ENCODE measurements at regions not wholly inside any gene's neighbourhood (a gene's known extent, or its start where the extent isn't known, plus 50 kb on each side); places are given as distances from the start of the nearest gene placed in this dataset.

- no peak for DNase-seq (ENCODE audit: low read depth)
Measured at GRCh38 chr13:56247692-56248091, 893.0 kb upstream of the PRR20A start.

GRCh38 chr13:56271686-56272085 lies 869.0 kb upstream of the PRR20A start:
- DNase-seq (ENCODE audit: low read depth), result no peak

DNA sequence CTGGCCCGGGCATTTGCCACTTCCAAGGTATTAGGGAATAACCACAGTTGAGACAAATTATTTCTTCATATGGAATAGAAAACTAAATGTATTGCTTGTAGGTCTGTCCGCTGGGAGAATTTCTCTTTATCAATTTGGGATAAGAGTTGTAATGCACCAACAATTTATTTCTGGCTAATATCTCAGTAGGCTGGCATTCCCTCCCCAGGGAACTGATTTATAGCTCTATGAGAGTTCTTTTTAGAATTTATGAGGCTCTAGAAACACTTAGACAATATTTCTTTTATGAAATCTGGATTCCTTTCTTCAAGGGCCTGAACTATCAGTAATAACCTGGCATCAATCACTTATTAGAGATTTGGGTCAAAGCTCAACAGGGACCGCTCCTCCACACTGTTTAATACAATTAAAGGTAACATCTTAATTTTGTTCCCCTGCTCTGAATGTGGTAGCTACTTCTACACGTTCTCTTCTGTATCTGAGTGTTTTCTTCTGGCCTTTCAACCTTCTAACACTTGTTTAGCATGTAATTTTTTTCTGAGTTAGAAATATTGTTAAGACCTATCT lies 857.4 kb upstream of the PRR20A start:
- DNase-seq (ENCODE audit: low read depth), result no peak

- no peak for DNase-seq (ENCODE audit: low read depth)
Measured at GRCh38 chr13:56299650-56300049, 841.1 kb upstream of the PRR20A start.

- DNase-seq (ENCODE audit: low read depth), result no peak
Measured at GRCh38 chr13:56314765-56315164, 826.0 kb upstream of the PRR20A start.

- DNase-seq (ENCODE audit: low read depth), result no peak
Measured at GRCh38 chr13:56317841-56318240, 822.9 kb upstream of the PRR20A start.

DNA sequence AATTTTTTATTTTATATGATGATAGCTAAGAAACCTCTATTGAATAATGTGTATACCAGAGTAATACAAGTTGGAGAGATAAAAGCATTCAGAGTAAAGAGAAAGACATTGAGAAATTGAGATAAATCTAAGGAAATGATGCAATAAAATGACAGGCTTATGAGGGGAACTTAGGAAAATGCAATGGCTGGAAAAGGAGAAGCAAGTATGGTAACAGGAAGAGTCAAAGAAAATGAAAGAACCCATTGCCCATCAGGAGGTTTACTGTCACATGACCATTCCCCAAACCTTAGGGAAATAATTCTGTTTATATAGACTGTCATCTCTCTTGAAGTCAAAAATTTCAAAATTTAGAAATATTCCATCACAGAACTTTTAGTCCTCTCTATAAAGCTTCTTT lies 808.0 kb upstream of the PRR20A start:
- no peak for DNase-seq (ENCODE audit: low read depth)

GRCh38 chr13:56335775-56336174 lies 804.9 kb upstream of the PRR20A start:
- DNase-seq (ENCODE audit: low read depth), result no peak

DNA sequence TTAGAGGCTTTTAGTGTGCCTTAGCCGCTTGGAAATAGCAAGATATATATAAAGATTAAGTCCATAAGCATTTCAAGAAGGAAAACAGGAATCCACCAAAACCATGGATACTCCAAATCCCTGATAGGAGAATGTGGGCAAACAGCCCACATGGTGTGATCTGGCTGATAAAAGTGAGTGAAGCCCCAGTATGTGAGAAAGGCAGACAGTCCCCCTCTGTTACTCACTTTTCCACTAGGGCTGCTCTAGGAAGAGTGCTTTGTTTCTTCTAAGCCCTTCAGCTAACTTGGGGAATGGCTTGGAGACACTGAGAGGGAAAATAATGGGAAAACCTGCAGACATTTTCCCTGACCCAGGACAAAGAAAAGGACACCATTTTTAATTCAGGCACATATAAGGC lies 802.3 kb upstream of the PRR20A start:
- DNase-seq (ENCODE audit: low read depth), result no peak

GRCh38 chr13:56347014-56347413 lies 793.7 kb upstream of the PRR20A start:
- no peak for DNase-seq (ENCODE audit: low read depth)

DNA sequence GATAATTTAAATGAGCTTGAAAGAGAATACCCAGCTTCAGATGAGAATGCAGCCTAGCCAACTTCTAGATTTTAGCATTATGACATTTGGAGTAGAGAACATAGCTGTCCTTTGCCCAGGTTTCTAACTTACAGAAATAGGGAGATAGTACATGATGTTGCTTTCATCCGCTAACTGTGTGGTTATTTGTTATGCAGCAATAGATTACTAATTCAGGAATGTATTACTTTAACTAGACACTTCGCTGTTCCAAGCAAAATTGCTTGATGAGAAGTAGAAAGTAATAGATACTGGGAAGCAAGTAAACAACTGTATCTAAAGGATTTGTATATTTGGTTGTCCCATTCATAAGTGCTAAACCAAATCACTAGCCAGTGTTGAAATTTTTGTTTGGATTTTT lies 790.9 kb upstream of the PRR20A start:
- DNase-seq (ENCODE audit: low read depth), result no peak

DNA sequence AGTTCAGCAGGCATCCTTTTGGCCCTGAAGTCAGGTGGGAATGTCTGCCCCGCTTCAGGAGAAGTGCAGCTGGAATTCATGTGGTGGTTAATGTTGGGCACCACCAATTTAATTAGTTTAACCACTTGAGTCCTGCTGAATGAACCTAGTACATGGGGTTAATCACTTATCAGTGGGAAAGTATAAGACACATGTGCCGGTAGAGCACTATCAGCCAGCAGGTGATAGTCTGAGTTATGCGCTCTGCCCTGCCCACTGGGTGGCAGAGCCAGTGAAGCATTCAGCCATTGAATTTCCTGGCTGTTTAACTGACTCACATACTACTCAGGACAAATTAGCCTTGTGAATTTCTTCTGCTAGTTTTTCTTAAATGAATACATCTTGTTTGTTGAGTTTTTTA lies 789.7 kb upstream of the PRR20A start:
- no peak for DNase-seq (ENCODE audit: low read depth)

- no peak for DNase-seq (ENCODE audit: low read depth)
Measured at GRCh38 chr13:56352361-56352760, 788.4 kb upstream of the PRR20A start.

DNA sequence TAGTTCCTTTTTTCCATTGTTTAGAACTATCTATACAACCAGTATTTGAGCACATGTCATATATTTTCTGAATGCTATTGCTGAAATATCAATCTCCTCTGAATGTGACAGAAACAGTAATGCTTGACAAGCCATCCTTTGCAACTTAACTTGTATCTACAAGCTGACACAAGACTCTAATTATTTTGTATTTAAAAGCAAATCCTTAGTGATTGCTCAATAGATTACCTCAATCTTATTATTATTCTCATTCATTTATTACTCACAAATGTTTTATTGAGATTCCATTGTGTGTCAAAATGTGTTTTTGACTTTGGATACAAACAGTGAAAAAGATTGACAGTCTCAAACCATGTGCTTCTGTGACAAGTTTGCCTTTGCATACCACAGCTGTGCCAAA lies 787.8 kb upstream of the PRR20A start:
- no peak for DNase-seq (ENCODE audit: low read depth)

- DNase-seq (ENCODE audit: low read depth), result no peak
Measured at GRCh38 chr13:56356690-56357089, 784.0 kb upstream of the PRR20A start.

DNA sequence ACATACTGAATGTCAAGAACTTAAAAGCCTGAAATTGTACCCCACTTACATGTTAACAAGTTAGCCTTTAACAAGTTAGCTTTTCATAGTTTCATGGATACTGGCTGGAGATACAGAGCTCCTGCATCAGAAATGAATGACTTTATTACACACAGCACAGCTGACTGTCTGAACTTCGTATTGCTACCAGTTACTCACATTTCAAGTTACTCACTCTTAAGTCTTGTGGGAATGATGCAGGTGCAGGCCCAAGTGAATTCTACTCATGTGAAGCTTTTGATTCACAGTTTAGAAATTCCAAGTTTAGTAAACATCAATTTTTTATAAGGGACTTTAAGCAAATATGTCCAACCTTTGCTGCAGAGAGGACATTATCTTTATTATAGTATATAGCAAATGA lies 762.2 kb upstream of the PRR20A start:
- no peak for DNase-seq (ENCODE audit: low read depth)

- DNase-seq (ENCODE audit: low read depth), result no peak
Measured at GRCh38 chr13:56393549-56393948, 747.2 kb upstream of the PRR20A start.

- no peak for DNase-seq (ENCODE audit: low read depth)
Measured at GRCh38 chr13:56396318-56396717, 744.4 kb upstream of the PRR20A start.

- no peak for DNase-seq (ENCODE audit: low read depth)
Measured at GRCh38 chr13:56400774-56401173, 739.9 kb upstream of the PRR20A start.

DNA sequence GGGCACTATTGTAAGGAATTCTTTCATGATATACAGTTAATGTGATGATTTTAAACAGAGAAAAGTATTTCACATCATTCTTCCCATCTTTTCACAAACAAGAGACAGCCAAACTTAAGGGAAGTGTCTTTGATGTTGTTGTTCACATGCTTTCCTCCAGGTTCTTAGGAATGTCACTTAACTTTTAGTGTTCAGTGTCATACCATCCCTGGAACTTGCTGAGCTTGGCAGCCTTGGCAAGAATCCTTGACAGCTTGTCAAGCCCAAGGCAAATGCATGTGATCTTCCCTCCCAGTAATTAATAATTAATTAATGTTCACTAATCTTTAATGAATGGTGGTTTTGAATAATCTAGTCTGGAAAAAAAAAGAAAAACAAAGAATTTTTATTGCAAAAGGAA lies 727.9 kb upstream of the PRR20A start:
- DNase-seq (ENCODE audit: low read depth), result no peak

DNA sequence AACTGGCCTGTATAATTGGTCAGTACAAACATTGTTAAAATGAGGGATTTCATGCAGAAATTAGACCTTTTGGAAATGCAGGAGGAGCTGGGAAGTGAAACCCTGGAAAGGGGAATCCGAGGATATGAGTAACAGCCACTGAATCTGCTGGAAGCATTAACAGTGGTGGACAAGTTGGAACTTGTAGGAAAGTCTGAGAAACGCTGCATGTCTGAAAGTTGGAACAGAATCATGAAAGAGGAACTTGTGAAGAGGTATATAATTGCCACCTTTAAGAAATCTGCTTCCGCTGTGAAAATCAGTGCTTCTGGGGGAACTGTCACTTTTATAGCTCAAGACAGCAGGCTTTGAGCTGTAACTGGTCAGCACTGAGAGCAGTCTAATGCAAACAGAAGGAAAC lies 716.5 kb upstream of the PRR20A start:
- no peak for DNase-seq (ENCODE audit: low read depth)

GRCh38 chr13:56457535-56458190 lies 683.1 kb upstream of the PRR20A start:
- DNase-seq (ENCODE audit: low read depth), result no peak

DNA sequence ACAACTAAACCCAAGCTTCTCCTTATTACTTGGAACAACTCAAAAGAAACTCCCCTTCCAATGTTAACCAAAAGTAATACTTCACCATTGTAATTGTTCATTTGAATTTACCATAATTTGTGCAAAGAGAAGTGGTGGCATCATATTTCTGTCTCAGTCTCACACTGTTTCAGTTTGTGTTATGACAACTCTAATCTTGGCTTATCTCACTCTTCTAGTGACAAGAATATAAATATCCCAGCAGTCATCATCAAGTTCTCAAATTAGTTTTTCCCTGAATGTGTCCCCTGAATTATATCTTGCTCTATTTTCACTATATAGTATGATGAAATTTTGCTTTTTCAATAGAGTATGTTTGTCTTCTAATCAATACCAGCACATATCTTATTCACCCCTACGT lies 681.4 kb upstream of the PRR20A start:
- no peak for DNase-seq (ENCODE audit: low read depth)

DNA sequence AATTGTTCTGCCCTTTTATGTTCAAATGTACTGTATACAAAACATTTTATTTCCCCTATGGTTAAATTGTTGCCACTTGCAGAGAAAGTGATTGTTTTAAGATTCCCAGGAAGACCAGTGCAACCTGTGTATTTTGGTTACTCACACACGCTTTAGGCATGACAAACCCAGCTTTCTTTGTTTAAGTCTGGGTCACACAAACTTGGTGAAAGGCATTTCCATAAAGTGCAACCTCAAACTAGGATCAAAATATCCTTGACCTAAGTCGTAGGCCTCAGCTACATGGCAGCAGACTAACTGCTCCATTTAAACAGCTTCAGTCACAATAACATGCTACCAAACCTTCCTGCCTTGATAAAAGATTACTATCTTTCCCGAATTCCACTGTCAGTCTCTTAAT lies 639.0 kb upstream of the PRR20A start:
- no peak for DNase-seq (ENCODE audit: low read depth)

Data from iris pigment epithelial cell (primary cell).